ENCODE measurements at regions not wholly inside any gene's neighbourhood (a gene's known extent, or its start where the extent isn't known, plus 50 kb on each side); places are given as distances from the start of the nearest gene placed in this dataset.

GRCh38 chr6:8549074-8549790 is 113.9 kb upstream of the SLC35B3 start:
- Histone ChIP-seq H3K9ac (ENCODE audit: low read depth, low read length) (no peak overlapping the region), H3K4me3 (ENCODE audit: low read length) (no peak overlapping the region), H3K9me3 (ENCODE audit: insufficient read depth, low read depth, low read length) (no peaks in the 10 kb centered on the region), H3K36me3 (ENCODE audit: insufficient read depth, low read depth, low read length) (no peaks in the 10 kb centered on the region), H3K27ac (ENCODE audit: low read length) (no peak overlapping the region), H3K4me1 (ENCODE audit: insufficient read depth, low read length) (no peaks in the 10 kb centered on the region), H3K27me3 (ENCODE audit: insufficient read depth, low read length) (no peaks in the 10 kb centered on the region)

GRCh38 chr6:8546496-8546895 is 111.2 kb upstream of the SLC35B3 start:
- H3K36me3 ChIP-seq (ENCODE audit: insufficient read depth, low read depth, low read length) = no peaks in the 10 kb centered on the region
- no peaks in the 10 kb centered on the region for H3K27me3 ChIP-seq (ENCODE audit: insufficient read depth, low read length)
- no peaks in the 10 kb centered on the region for H3K9me3 ChIP-seq (ENCODE audit: insufficient read depth, low read depth, low read length)
- H3K27ac ChIP-seq (ENCODE audit: low read length) = no peak overlapping the region
- no peaks in the 10 kb centered on the region for H3K4me1 ChIP-seq (ENCODE audit: insufficient read depth, low read length)
- no peak overlapping the region for H3K9ac ChIP-seq (ENCODE audit: low read depth, low read length)
- H3K4me3 ChIP-seq (ENCODE audit: low read length) = no peak overlapping the region

- H3K36me3 ChIP-seq (ENCODE audit: insufficient read depth, low read depth, low read length) = no peaks in the 10 kb centered on the region
- no peak overlapping the region for H3K4me3 ChIP-seq (ENCODE audit: low read length)
- no peaks in the 10 kb centered on the region for H3K27me3 ChIP-seq (ENCODE audit: insufficient read depth, low read length)
- H3K27ac ChIP-seq (ENCODE audit: low read length) = no peak overlapping the region
- peaks cover 7% of the 10 kb centered on the region for H3K9me3 ChIP-seq (ENCODE audit: insufficient read depth, low read depth, low read length)
- no peak overlapping the region for H3K9ac ChIP-seq (ENCODE audit: low read depth, low read length)
- no peaks in the 10 kb centered on the region for H3K4me1 ChIP-seq (ENCODE audit: insufficient read depth, low read length)
These were observed 110.0 kb upstream of the SLC35B3 start for GRCh38 chr6:8545336-8545735.

GRCh38 chr6:8543714-8544113 is 108.4 kb upstream of the SLC35B3 start:
- Histone ChIP-seq H3K36me3 (ENCODE audit: insufficient read depth, low read depth, low read length) (no peaks in the 10 kb centered on the region), H3K4me1 (ENCODE audit: insufficient read depth, low read length) (no peaks in the 10 kb centered on the region), H3K9ac (ENCODE audit: low read depth, low read length) (no peak overlapping the region), H3K27me3 (ENCODE audit: insufficient read depth, low read length) (no peaks in the 10 kb centered on the region), H3K4me3 (ENCODE audit: low read length) (no peak overlapping the region), H3K27ac (ENCODE audit: low read length) (no peak overlapping the region), H3K9me3 (ENCODE audit: insufficient read depth, low read depth, low read length) (peaks cover 10% of the 10 kb centered on the region)

GRCh38 chr6:8539453-8539852 is 104.1 kb upstream of the SLC35B3 start:
- Histone ChIP-seq H3K4me3 (ENCODE audit: low read length) (no peak overlapping the region), H3K9me3 (ENCODE audit: insufficient read depth, low read depth, low read length) (peaks cover 10% of the 10 kb centered on the region), H3K9ac (ENCODE audit: low read depth, low read length) (no peak overlapping the region), H3K4me1 (ENCODE audit: insufficient read depth, low read length) (no peaks in the 10 kb centered on the region), H3K27me3 (ENCODE audit: insufficient read depth, low read length) (no peaks in the 10 kb centered on the region), H3K36me3 (ENCODE audit: insufficient read depth, low read depth, low read length) (no peaks in the 10 kb centered on the region), H3K27ac (ENCODE audit: low read length) (no peak overlapping the region)

GRCh38 chr6:8536122-8536521 is 100.8 kb upstream of the SLC35B3 start:
- Histone ChIP-seq H3K27me3 (ENCODE audit: insufficient read depth, low read length) (no peaks in the 10 kb centered on the region), H3K9me3 (ENCODE audit: insufficient read depth, low read depth, low read length) (peaks cover 10% of the 10 kb centered on the region), H3K36me3 (ENCODE audit: insufficient read depth, low read depth, low read length) (no peaks in the 10 kb centered on the region), H3K9ac (ENCODE audit: low read depth, low read length) (no peak overlapping the region), H3K4me1 (ENCODE audit: insufficient read depth, low read length) (no peaks in the 10 kb centered on the region), H3K4me3 (ENCODE audit: low read length) (no peak overlapping the region), H3K27ac (ENCODE audit: low read length) (no peak overlapping the region)

GRCh38 chr6:8535519-8535918 is 100.2 kb upstream of the SLC35B3 start:
- Histone ChIP-seq H3K4me1 (ENCODE audit: insufficient read depth, low read length) (no peaks in the 10 kb centered on the region), H3K27ac (ENCODE audit: low read length) (no peak overlapping the region), H3K27me3 (ENCODE audit: insufficient read depth, low read length) (no peaks in the 10 kb centered on the region), H3K36me3 (ENCODE audit: insufficient read depth, low read depth, low read length) (no peaks in the 10 kb centered on the region), H3K9ac (ENCODE audit: low read depth, low read length) (no peak overlapping the region), H3K9me3 (ENCODE audit: insufficient read depth, low read depth, low read length) (peaks cover 4% of the 10 kb centered on the region), H3K4me3 (ENCODE audit: low read length) (no peak overlapping the region)

- Histone ChIP-seq H3K9me3 (ENCODE audit: insufficient read depth, low read depth, low read length) (no peaks in the 10 kb centered on the region), H3K36me3 (ENCODE audit: insufficient read depth, low read depth, low read length) (no peaks in the 10 kb centered on the region), H3K4me3 (ENCODE audit: low read length) (no peak overlapping the region), H3K4me1 (ENCODE audit: insufficient read depth, low read length) (no peaks in the 10 kb centered on the region), H3K9ac (ENCODE audit: low read depth, low read length) (no peak overlapping the region), H3K27me3 (ENCODE audit: insufficient read depth, low read length) (no peaks in the 10 kb centered on the region), H3K27ac (ENCODE audit: low read length) (no peak overlapping the region)
These were observed 95.6 kb upstream of the SLC35B3 start for GRCh38 chr6:8530785-8531435.

- H3K27me3 ChIP-seq (ENCODE audit: insufficient read depth, low read length) = no peaks in the 10 kb centered on the region
- H3K27ac ChIP-seq (ENCODE audit: low read length) = no peak overlapping the region
- no peak overlapping the region for H3K9ac ChIP-seq (ENCODE audit: low read depth, low read length)
- H3K36me3 ChIP-seq (ENCODE audit: insufficient read depth, low read depth, low read length) = no peaks in the 10 kb centered on the region
- H3K4me1 ChIP-seq (ENCODE audit: insufficient read depth, low read length) = no peaks in the 10 kb centered on the region
- H3K9me3 ChIP-seq (ENCODE audit: insufficient read depth, low read depth, low read length) = no peaks in the 10 kb centered on the region
- H3K4me3 ChIP-seq (ENCODE audit: low read length) = no peak overlapping the region
These were observed 93.9 kb upstream of the SLC35B3 start for GRCh38 chr6:8529250-8529649.

GRCh38 chr6:8527818-8528217 is 92.5 kb upstream of the SLC35B3 start:
- H3K9ac ChIP-seq (ENCODE audit: low read depth, low read length) = no peak overlapping the region
- no peaks in the 10 kb centered on the region for H3K9me3 ChIP-seq (ENCODE audit: insufficient read depth, low read depth, low read length)
- H3K27me3 ChIP-seq (ENCODE audit: insufficient read depth, low read length) = no peaks in the 10 kb centered on the region
- no peak overlapping the region for H3K4me3 ChIP-seq (ENCODE audit: low read length)
- H3K4me1 ChIP-seq (ENCODE audit: insufficient read depth, low read length) = no peaks in the 10 kb centered on the region
- H3K27ac ChIP-seq (ENCODE audit: low read length) = no peak overlapping the region
- no peaks in the 10 kb centered on the region for H3K36me3 ChIP-seq (ENCODE audit: insufficient read depth, low read depth, low read length)

GRCh38 chr6:8526624-8527023 is 91.3 kb upstream of the SLC35B3 start:
- Histone ChIP-seq H3K4me1 (ENCODE audit: insufficient read depth, low read length) (no peaks in the 10 kb centered on the region), H3K9me3 (ENCODE audit: insufficient read depth, low read depth, low read length) (no peaks in the 10 kb centered on the region), H3K4me3 (ENCODE audit: low read length) (no peak overlapping the region), H3K9ac (ENCODE audit: low read depth, low read length) (no peak overlapping the region), H3K36me3 (ENCODE audit: insufficient read depth, low read depth, low read length) (no peaks in the 10 kb centered on the region), H3K27ac (ENCODE audit: low read length) (no peak overlapping the region), H3K27me3 (ENCODE audit: insufficient read depth, low read length) (no peaks in the 10 kb centered on the region)

- Histone ChIP-seq H3K36me3 (ENCODE audit: insufficient read depth, low read depth, low read length) (no peaks in the 10 kb centered on the region), H3K4me3 (ENCODE audit: low read length) (no peak overlapping the region), H3K9ac (ENCODE audit: low read depth, low read length) (no peak overlapping the region), H3K27ac (ENCODE audit: low read length) (no peak overlapping the region), H3K9me3 (ENCODE audit: insufficient read depth, low read depth, low read length) (no peaks in the 10 kb centered on the region), H3K4me1 (ENCODE audit: insufficient read depth, low read length) (no peaks in the 10 kb centered on the region), H3K27me3 (ENCODE audit: insufficient read depth, low read length) (no peaks in the 10 kb centered on the region)
These were observed 90.0 kb upstream of the SLC35B3 start for GRCh38 chr6:8525370-8525769.
